Keratinocyte (primary cell): ENCODE measurements at regions not wholly inside any gene's neighbourhood (a gene's known extent, or its start where the extent isn't known, plus 50 kb on each side); places are given as distances from the start of the nearest gene placed in this dataset.

Source experiments
- CTCF ChIP-seq, 3 experiments: IDR thresholded peaks in 1 of 3; conservative IDR thresholded peaks in 1 of 3; optimal IDR thresholded peaks in 1 of 3; 2 replicates in 2 of 3; 3 replicates in 1 of 3; pipeline versions ENCODE3 to v1.5.1; 2011; ENCODE audit warnings: low read length in 3 of 3, mild to moderate bottlenecking in 3 of 3, moderate library complexity in 2 of 3, control low read depth in 1 of 3, inconsistent platforms in 1 of 3; ENCODE audit not compliant: insufficient read depth in 2 of 3; ENCODE audit errors: extremely low read depth in 1 of 3
- EZH2 ChIP-seq: IDR thresholded peaks from one replicate; pipeline ENCODE4 v1.6.1; 2012; ENCODE audit warnings: inconsistent platforms, mild to moderate bottlenecking, low read length, moderate library complexity

GRCh38 chr1:219090607-219091006 is 83.1 kb upstream of the LYPLAL1 start:
- TF ChIP-seq CTCF (optimal IDR thresholded peaks at IDR 0.05 in 1 of 3, IDR thresholded peaks at IDR 0.05 in 1 of 3, conservative IDR thresholded peaks at IDR 0.05 in 1 of 3; ENCODE audit: extremely low read depth in 1 of 3, insufficient read depth in 2 of 3, low read length in 3 of 3) (no peak), EZH2 (no peak)
